ENCODE measurements at regions not wholly inside any gene's neighbourhood (a gene's known extent, or its start where the extent isn't known, plus 50 kb on each side); places are given as distances from the start of the nearest gene placed in this dataset.

GRCh38 chr7:136353287-136353686 is 376.1 kb upstream of the MTPN start:
- no peak overlapping the region for H3K4me3 ChIP-seq (ENCODE audit: low read depth, low read length)
- no peak for DNase-seq (ENCODE audit: low read depth)
- no peaks in the 10 kb centered on the region for H3K27me3 ChIP-seq (ENCODE audit: control insufficient read depth, insufficient read depth, low read length)

GRCh38 chr7:136348542-136349192 is 371.5 kb upstream of the MTPN start:
- DNase-seq (ENCODE audit: low read depth) = no peak
- Histone ChIP-seq H3K36me3 (ENCODE audit: control insufficient read depth, insufficient read depth, low read length) (no peaks in the 10 kb centered on the region), H3K27me3 (ENCODE audit: control insufficient read depth, insufficient read depth, low read length) (no peaks in the 10 kb centered on the region), H3K4me3 (ENCODE audit: low read depth, low read length) (no peak overlapping the region)
- TF ChIP-seq CTCF (IDR thresholded peaks at IDR 0.05; ENCODE audit: insufficient read depth, low read length, poor library complexity, severe bottlenecking) = no peak

More at GRCh38 chr7:136353287-136353686, 376.1 kb upstream of the MTPN start:
- no peaks in the 10 kb centered on the region for H3K36me3 ChIP-seq (ENCODE audit: control insufficient read depth, insufficient read depth, low read length)
- TF ChIP-seq CTCF (IDR thresholded peaks at IDR 0.05; ENCODE audit: insufficient read depth, low read length, poor library complexity, severe bottlenecking) = no peak

GRCh38 chr7:136348142-136348541 is 371.0 kb upstream of the MTPN start:
- DNase-seq (ENCODE audit: low read depth) = no peak
- H3K27me3 ChIP-seq (ENCODE audit: control insufficient read depth, insufficient read depth, low read length) = no peaks in the 10 kb centered on the region
- H3K4me3 ChIP-seq (ENCODE audit: low read depth, low read length) = no peak overlapping the region
- no peaks in the 10 kb centered on the region for H3K36me3 ChIP-seq (ENCODE audit: control insufficient read depth, insufficient read depth, low read length)
- TF ChIP-seq CTCF (IDR thresholded peaks at IDR 0.05; ENCODE audit: insufficient read depth, low read length, poor library complexity, severe bottlenecking) = no peak

- H3K27me3 ChIP-seq (ENCODE audit: control insufficient read depth, insufficient read depth, low read length) = no peaks in the 10 kb centered on the region
- TF ChIP-seq CTCF (IDR thresholded peaks at IDR 0.05; ENCODE audit: insufficient read depth, low read length, poor library complexity, severe bottlenecking) = no peak
- no peak overlapping the region for H3K4me3 ChIP-seq (ENCODE audit: low read depth, low read length)
- no peaks in the 10 kb centered on the region for H3K36me3 ChIP-seq (ENCODE audit: control insufficient read depth, insufficient read depth, low read length)
- DNase-seq (ENCODE audit: low read depth) = no peak
Measured at GRCh38 chr7:136347488-136347887, 370.3 kb upstream of the MTPN start.

- no peak for TF ChIP-seq CTCF (IDR thresholded peaks at IDR 0.05; ENCODE audit: insufficient read depth, low read length, poor library complexity, severe bottlenecking)
- no peaks in the 10 kb centered on the region for H3K36me3 ChIP-seq (ENCODE audit: control insufficient read depth, insufficient read depth, low read length)
- H3K27me3 ChIP-seq (ENCODE audit: control insufficient read depth, insufficient read depth, low read length) = no peaks in the 10 kb centered on the region
- no peak for DNase-seq (ENCODE audit: low read depth)
- no peak overlapping the region for H3K4me3 ChIP-seq (ENCODE audit: low read depth, low read length)
Measured at GRCh38 chr7:136342251-136342650, 365.1 kb upstream of the MTPN start.

- no peak for TF ChIP-seq CTCF (IDR thresholded peaks at IDR 0.05; ENCODE audit: insufficient read depth, low read length, poor library complexity, severe bottlenecking)
- H3K4me3 ChIP-seq (ENCODE audit: low read depth, low read length) = no peak overlapping the region
- H3K27me3 ChIP-seq (ENCODE audit: control insufficient read depth, insufficient read depth, low read length) = no peaks in the 10 kb centered on the region
- DNase-seq (ENCODE audit: low read depth) = no peak
- no peaks in the 10 kb centered on the region for H3K36me3 ChIP-seq (ENCODE audit: control insufficient read depth, insufficient read depth, low read length)
Measured at GRCh38 chr7:136339464-136339863, 362.3 kb upstream of the MTPN start.
